ENCODE measurements at regions not wholly inside any gene's neighbourhood (a gene's known extent, or its start where the extent isn't known, plus 50 kb on each side); places are given as distances from the start of the nearest gene placed in this dataset.
"Not testable (repeated sequence)": the region's sequence is repeated elsewhere in the genome, so short reads cannot be mapped to it uniquely, and the experiment has no call there.

GRCh38 chr1:148254611-148255429 lies 102.7 kb upstream of the NBPF11 start:
- POLR2A ChIA-PET; H3K9ac ChIP-seq (ENCODE audit: control insufficient read depth, insufficient read depth, low read length); SMC1A ChIA-PET (ENCODE audit: uncharacterized antibody, unreplicated experiment); CTCF ChIA-PET; in situ Hi-C loops (cut with MboI); H4K20me1 ChIP-seq (ENCODE audit: control insufficient read depth, insufficient read depth); H3K27me3 ChIP-seq (replicated peaks in 1 of 2; ENCODE audit: control insufficient read depth in 2 of 2, insufficient read depth in 2 of 2, low read length in 1 of 2); H3K36me3 ChIP-seq (ENCODE audit: control insufficient read depth in 2 of 2, insufficient read depth in 2 of 2, low read length in 1 of 2); intact Hi-C loops (cut with micrococcal nuclease; ENCODE audit: unreplicated experiment); H2AFZ ChIP-seq (ENCODE audit: control insufficient read depth, low read depth, low read length); H3K4me2 ChIP-seq (ENCODE audit: control insufficient read depth, insufficient read depth); BruUV-seq (replicated peaks); H3K79me2 ChIP-seq (ENCODE audit: control insufficient read depth, insufficient read depth, low read length); H3K4me1 ChIP-seq (ENCODE audit: control insufficient read depth, insufficient read depth, low read length); DNase-seq (ENCODE audit: low read depth, low spot score); H3K9me3 ChIP-seq (replicated peaks; ENCODE audit: control insufficient read depth, insufficient read depth, low read length); H3K4me3 ChIP-seq; FAIRE-seq; H3K27ac ChIP-seq (ENCODE audit: control insufficient read depth, insufficient read depth); RAD21 ChIA-PET (ENCODE audit: unreplicated experiment): not testable (repeated sequence)
- WGBS (ENCODE audit: insufficient coverage, insufficient replicate concordance, low lambda C conversion rate, missing lambda C conversion rate): 20% methylated on average over 16 of the region's 16 CpGs
- peak; percentile 60 for TF ChIP-seq RAD21 (IDR thresholded peaks at IDR 0.05; ENCODE audit: insufficient read depth, low read depth, low read length)
- peak; percentile 44 to 64 (median 50) for TF ChIP-seq CTCF (IDR thresholded peaks at IDR 0.05 in 2 of 3, conservative IDR thresholded peaks at IDR 0.05 in 1 of 3; ENCODE audit: control insufficient read depth in 2 of 3, extremely low read depth in 1 of 3, insufficient read depth in 1 of 3, low read depth in 3 of 3, low read length in 3 of 3)
- TF ChIP-seq SMC3 (IDR thresholded peaks at IDR 0.05; ENCODE audit: borderline replicate concordance, low read length): peak; percentile 44; the same call in 1 of the 2 replicates
- peak; percentile 73 for ATAC-seq

- in situ Hi-C loops (cut with MboI); H3K27me3 ChIP-seq (replicated peaks in 1 of 2; ENCODE audit: control insufficient read depth in 2 of 2, insufficient read depth in 2 of 2, low read length in 1 of 2): not testable (repeated sequence)
These were observed 101.7 kb upstream of the NBPF11 start for GRCh38 chr1:148253808-148254207.

GRCh38 chr1:148248798-148249197 lies 96.7 kb upstream of the NBPF11 start:
- DNase-seq (ENCODE audit: low read depth, low spot score); intact Hi-C loops (cut with micrococcal nuclease; ENCODE audit: unreplicated experiment); H3K9me3 ChIP-seq (replicated peaks; ENCODE audit: control insufficient read depth, insufficient read depth, low read length); H4K20me1 ChIP-seq (ENCODE audit: control insufficient read depth, insufficient read depth); H3K4me3 ChIP-seq; H3K36me3 ChIP-seq (ENCODE audit: control insufficient read depth in 2 of 2, insufficient read depth in 2 of 2, low read length in 1 of 2); BruUV-seq (replicated peaks); H3K79me2 ChIP-seq (ENCODE audit: control insufficient read depth, insufficient read depth, low read length); RAD21 ChIA-PET (ENCODE audit: unreplicated experiment); POLR2A ChIA-PET; H3K4me1 ChIP-seq (ENCODE audit: control insufficient read depth, insufficient read depth, low read length); SMC1A ChIA-PET (ENCODE audit: uncharacterized antibody, unreplicated experiment); H3K4me2 ChIP-seq (ENCODE audit: control insufficient read depth, insufficient read depth); H2AFZ ChIP-seq (ENCODE audit: control insufficient read depth, low read depth, low read length); H3K9ac ChIP-seq (ENCODE audit: control insufficient read depth, insufficient read depth, low read length); H3K27ac ChIP-seq (ENCODE audit: control insufficient read depth, insufficient read depth); H3K27me3 ChIP-seq (replicated peaks in 1 of 2; ENCODE audit: control insufficient read depth in 2 of 2, insufficient read depth in 2 of 2, low read length in 1 of 2); ATAC-seq; CTCF ChIA-PET; FAIRE-seq; in situ Hi-C loops (cut with MboI): not testable (repeated sequence)
- WGBS (ENCODE audit: insufficient coverage, insufficient replicate concordance, low lambda C conversion rate, missing lambda C conversion rate): 0% methylated on average over 1 of the region's 2 CpGs

More at GRCh38 chr1:148253808-148254207, 101.7 kb upstream of the NBPF11 start:
- RAD21 ChIA-PET (ENCODE audit: unreplicated experiment); H3K9me3 ChIP-seq (replicated peaks; ENCODE audit: control insufficient read depth, insufficient read depth, low read length); H3K79me2 ChIP-seq (ENCODE audit: control insufficient read depth, insufficient read depth, low read length); ATAC-seq; H3K4me2 ChIP-seq (ENCODE audit: control insufficient read depth, insufficient read depth); H3K4me3 ChIP-seq; POLR2A ChIA-PET; H3K9ac ChIP-seq (ENCODE audit: control insufficient read depth, insufficient read depth, low read length); DNase-seq (ENCODE audit: low read depth, low spot score); H3K4me1 ChIP-seq (ENCODE audit: control insufficient read depth, insufficient read depth, low read length); H2AFZ ChIP-seq (ENCODE audit: control insufficient read depth, low read depth, low read length); CTCF ChIA-PET; H4K20me1 ChIP-seq (ENCODE audit: control insufficient read depth, insufficient read depth); intact Hi-C loops (cut with micrococcal nuclease; ENCODE audit: unreplicated experiment); H3K36me3 ChIP-seq (ENCODE audit: control insufficient read depth in 2 of 2, insufficient read depth in 2 of 2, low read length in 1 of 2); FAIRE-seq; SMC1A ChIA-PET (ENCODE audit: uncharacterized antibody, unreplicated experiment); H3K27ac ChIP-seq (ENCODE audit: control insufficient read depth, insufficient read depth); BruUV-seq (replicated peaks): not testable (repeated sequence)
- WGBS (ENCODE audit: insufficient coverage, insufficient replicate concordance, low lambda C conversion rate, missing lambda C conversion rate): 0% methylated on average over 1 of the region's 2 CpGs
